Lung (tissue), 11 donors: ENCODE measurements at regions not wholly inside any gene's neighbourhood (a gene's known extent, or its start where the extent isn't known, plus 50 kb on each side); places are given as distances from the start of the nearest gene placed in this dataset.
"Not testable (repeated sequence)": the region's sequence is repeated elsewhere in the genome, so short reads cannot be mapped to it uniquely, and the experiment has no call there.

Experiments
- ATAC-seq: fragments of 200-7000 bp; cut with Tn5 transposase; one replicate; pipeline ENCODE4 v1.9.1; 2020; ENCODE audit warnings: moderate number of reproducible peaks; ENCODE audit not compliant: insufficient read depth, low FRiP score
- DNase-seq, 3 donors: peaks; one replicate each; pipeline ENCODE4 v3.0.0-alpha.2; 2013 to 2017
- H3K27ac ChIP-seq, 2 donors: one replicate each; pipeline ENCODE4 v1.5.1; 2013; ENCODE audit warnings: mild to moderate bottlenecking in 2 of 2, moderate library complexity in 2 of 2, control low read depth in 1 of 2, inconsistent platforms in 1 of 2, low read depth in 1 of 2, low read length in 1 of 2
- H3K27me3 ChIP-seq, 3 donors: one replicate each; pipeline ENCODE4 v1.5.1; 2013; ENCODE audit warnings: low read length in 2 of 3; ENCODE audit not compliant: control insufficient read depth in 3 of 3, insufficient read depth in 3 of 3
- H3K36me3 ChIP-seq, 4 donors: one replicate each; pipeline ENCODE4 v1.5.1; 2013; ENCODE audit warnings: low read length in 4 of 4, mild to moderate bottlenecking in 1 of 4, moderate library complexity in 1 of 4; ENCODE audit not compliant: control insufficient read depth in 4 of 4, insufficient read depth in 4 of 4
- H3K4me1 ChIP-seq, 5 donors: one replicate each; pipeline ENCODE4 v1.5.1; 2013; ENCODE audit warnings: low read length in 5 of 5, mild to moderate bottlenecking in 2 of 5, moderate library complexity in 1 of 5; ENCODE audit not compliant: control insufficient read depth in 5 of 5, insufficient read depth in 5 of 5
- H3K4me3 ChIP-seq: one replicate; pipeline ENCODE4 v1.5.1; 2013; ENCODE audit warnings: mild to moderate bottlenecking, control low read depth, moderate library complexity
- H3K9ac ChIP-seq, 2 donors: one replicate each; pipeline ENCODE4 v1.5.1; 2013; ENCODE audit warnings: low read length in 2 of 2, control low read depth in 1 of 2; ENCODE audit not compliant: insufficient read depth in 1 of 2
- H3K9me3 ChIP-seq, 4 donors: one replicate each; pipeline ENCODE4 v1.5.1; 2013; ENCODE audit warnings: low read length in 3 of 4, mild to moderate bottlenecking in 1 of 4, moderate library complexity in 1 of 4; ENCODE audit not compliant: control insufficient read depth in 4 of 4, insufficient read depth in 3 of 4
- CTCF ChIP-seq: IDR thresholded peaks from 2 replicates; pipeline ENCODE4 v1.5.1; 2012; ENCODE audit warnings: mild to moderate bottlenecking; ENCODE audit errors: control extremely low read depth, extremely low read depth
- WGBS, 2 donors: extraction: QIAGEN DNeasy Blood & Tissue Kit; methylation state at CpG; one replicate each; pipeline ENCODE4 v1.1.7; 2013; 5-methylcytosine and 5-hydroxymethylcytosine counted together
- donor health status: control.
- donor health status: control.
- donor health status: Bipolar disorder and iron deficiency.
- donor health status: healthy.
- donor health status: DM: yes; HTN: yes; CAD: no.

GRCh38 chrX:115719171-115719570 is 158.2 kb downstream of the PLS3 start:
- ATAC-seq = no peak
- no peaks in the 10 kb centered on the region for H3K36me3 ChIP-seq
- WGBS, 2 donors = 50 to 79% methylated on average over 23 of the region's 23 CpGs
- no peak overlapping the region for H3K27ac ChIP-seq
- no peak for TF ChIP-seq CTCF
- no peak overlapping the region for H3K9ac ChIP-seq
- no peaks in the 10 kb centered on the region for H3K9me3 ChIP-seq
- H3K27me3 ChIP-seq = peaks cover 0 to 28% (median 6%) of the 10 kb centered on the region in 3 donors
- H3K4me3 ChIP-seq = no peak overlapping the region
- H3K4me1 ChIP-seq = no peaks in the 10 kb centered on the region
- DNase-seq = no peak

GRCh38 chrX:115722724-115723433 is 161.9 kb downstream of the PLS3 start:
- H3K36me3 ChIP-seq, H3K27ac ChIP-seq, DNase-seq, H3K4me1 ChIP-seq, H3K4me3 ChIP-seq, H3K9ac ChIP-seq, ATAC-seq, H3K9me3 ChIP-seq: not testable (repeated sequence)
- 8% methylated on average over 14 of the region's 33 CpGs; no CpG with 5 or more reads in 1 of the 2 donors for WGBS, 2 donors
- peaks cover 0 to 19% (median 3%) of the 10 kb centered on the region in 3 donors for H3K27me3 ChIP-seq

- not testable (repeated sequence) for H3K27ac ChIP-seq, H3K9me3 ChIP-seq, H3K4me3 ChIP-seq, H3K9ac ChIP-seq, H3K27me3 ChIP-seq, H3K36me3 ChIP-seq, DNase-seq, H3K4me1 ChIP-seq, ATAC-seq
- WGBS, 2 donors = no CpG with 5 or more reads among the region's 26 CpGs
Measured at GRCh38 chrX:115725370-115725769, 164.4 kb downstream of the PLS3 start.

GRCh38 chrX:115727792-115728732 is 167.1 kb downstream of the PLS3 start:
- not testable (repeated sequence) for H3K36me3 ChIP-seq, H3K4me1 ChIP-seq, H3K4me3 ChIP-seq, H3K27ac ChIP-seq, H3K27me3 ChIP-seq, H3K9me3 ChIP-seq, H3K9ac ChIP-seq, DNase-seq
- 59% methylated on average over 16 of the region's 77 CpGs; no CpG with 5 or more reads in 1 of the 2 donors for WGBS, 2 donors
- peak; percentile 53 for ATAC-seq

GRCh38 chrX:115732530-115732929 is 171.6 kb downstream of the PLS3 start:
- H3K4me1 ChIP-seq, H3K9me3 ChIP-seq, H3K9ac ChIP-seq, H3K4me3 ChIP-seq, DNase-seq, H3K27me3 ChIP-seq, ATAC-seq, H3K27ac ChIP-seq, H3K36me3 ChIP-seq: not testable (repeated sequence)
- no CpG with 5 or more reads among the region's 39 CpGs for WGBS, 2 donors

- not testable (repeated sequence) for H3K9me3 ChIP-seq, H3K36me3 ChIP-seq, DNase-seq
Measured at GRCh38 chrX:115735269-115735668, 174.3 kb downstream of the PLS3 start.

More at GRCh38 chrX:115735269-115735668, 174.3 kb downstream of the PLS3 start:
- not testable (repeated sequence) for H3K4me1 ChIP-seq, H3K4me3 ChIP-seq, ATAC-seq, H3K27me3 ChIP-seq, H3K9ac ChIP-seq
- WGBS, 2 donors = 65% methylated on average over 13 of the region's 26 CpGs; no CpG with 5 or more reads in 1 of the 2 donors
- peak overlapping the region in 1 of 2 donors; percentile 37 for H3K27ac ChIP-seq
